ENCODE measurements at regions not wholly inside any gene's neighbourhood (a gene's known extent, or its start where the extent isn't known, plus 50 kb on each side); places are given as distances from the start of the nearest gene placed in this dataset.

GRCh38 chr15:25241241-25241801 lies 197.5 kb downstream of the UBE3A start:
- DNase-seq (ENCODE audit: low read depth) = no peak
- TF ChIP-seq CTCF (conservative IDR thresholded peaks at IDR 0.05; ENCODE audit: low read length) = no peak
- H3K4me3 ChIP-seq (ENCODE audit: low read length) = no peak overlapping the region

GRCh38 chr15:25242166-25242879 lies 196.5 kb downstream of the UBE3A start:
- no peak for DNase-seq (ENCODE audit: low read depth)
- no peak for TF ChIP-seq CTCF (conservative IDR thresholded peaks at IDR 0.05; ENCODE audit: low read length)

GRCh38 chr15:25242957-25243799 lies 195.6 kb downstream of the UBE3A start:
- no peak for DNase-seq (ENCODE audit: low read depth)
- no peak for TF ChIP-seq CTCF (conservative IDR thresholded peaks at IDR 0.05; ENCODE audit: low read length)
- no peak overlapping the region for H3K4me3 ChIP-seq (ENCODE audit: low read length)

More at GRCh38 chr15:25242166-25242879, 196.5 kb downstream of the UBE3A start:
- no peak overlapping the region for H3K4me3 ChIP-seq (ENCODE audit: low read length)

- no peak overlapping the region for H3K4me3 ChIP-seq (ENCODE audit: low read length)
- TF ChIP-seq CTCF (conservative IDR thresholded peaks at IDR 0.05; ENCODE audit: low read length) = no peak
- DNase-seq (ENCODE audit: low read depth) = no peak
Measured at GRCh38 chr15:25243800-25244097, 195.1 kb downstream of the UBE3A start.

- no peak for TF ChIP-seq CTCF (conservative IDR thresholded peaks at IDR 0.05; ENCODE audit: low read length)
- DNase-seq (ENCODE audit: low read depth) = no peak
- no peak overlapping the region for H3K4me3 ChIP-seq (ENCODE audit: low read length)
Measured at GRCh38 chr15:25244731-25245585, 193.9 kb downstream of the UBE3A start.

GRCh38 chr15:25245801-25246622 lies 192.8 kb downstream of the UBE3A start:
- H3K4me3 ChIP-seq (ENCODE audit: low read length) = no peak overlapping the region
- no peak for DNase-seq (ENCODE audit: low read depth)
- TF ChIP-seq CTCF (conservative IDR thresholded peaks at IDR 0.05; ENCODE audit: low read length) = no peak
